B cell (primary cell): ENCODE measurements at regions not wholly inside any gene's neighbourhood (a gene's known extent, or its start where the extent isn't known, plus 50 kb on each side); places are given as distances from the start of the nearest gene placed in this dataset.
"Not testable (repeated sequence)": the region's sequence is repeated elsewhere in the genome, so short reads cannot be mapped to it uniquely, and the experiment has no call there.

Experiments
- ATAC-seq: fragments of 200-7000 bp; cut with Tn5 transposase; one replicate; pipeline ENCODE4 v1.10.0; 2021; ENCODE audit warnings: low read depth, mild to moderate bottlenecking, moderate number of reproducible peaks, moderate library complexity
- CTCF ChIA-PET: fragments of 350-600 bp; sonication (Branson Sonifier 250); formaldehyde crosslinking; loops from one replicate; lab custom pipeline; 2021; ENCODE audit warnings: antibody characterized with exemption, inconsistent platforms; lab: Charles Lee
- POLR2A ChIA-PET: fragments of 350-600 bp; sonication (Branson Sonifier 250); formaldehyde crosslinking; loops from one replicate; lab custom pipeline; 2021; ENCODE audit warnings: antibody characterized with exemption; lab: Charles Lee
- DNase-seq: peaks from one replicate; pipeline ENCODE4 v3.0.0; 2013
- H2AFZ ChIP-seq: 2 replicates; pipeline ENCODE4 v1.6.1; 2012; ENCODE audit warnings: mild to moderate bottlenecking, low read depth, low read length; ENCODE audit not compliant: insufficient read depth, poor library complexity, severe bottlenecking
- H3K27ac ChIP-seq, 2 donors: 1 replicate in 1 of 2; 2 replicates in 1 of 2; pipeline ENCODE4 v1.5.1; 2012 to 2013; ENCODE audit warnings: low read length in 2 of 2, mild to moderate bottlenecking in 2 of 2, moderate library complexity in 1 of 2
- H3K27me3 ChIP-seq, 4 experiments: fragments of 200-600 bp in 1 of 4; sonication (generic) in 1 of 4; replicated peaks in 1 of 4; 1 replicate in 2 of 4; 2 replicates in 2 of 4; pipeline versions ENCODE4 v1.6.1 to v1.7.0; 2013 to 2016; ENCODE audit warnings: low read length in 3 of 4, mild to moderate bottlenecking in 2 of 4, mixed read lengths in 1 of 4, moderate library complexity in 1 of 4; ENCODE audit not compliant: insufficient read depth in 4 of 4, control insufficient read depth in 3 of 4; ENCODE audit errors: control extremely low read depth in 1 of 4
- H3K36me3 ChIP-seq, 2 experiments: replicated peaks in 1 of 2; 1 replicate in 1 of 2; 2 replicates in 1 of 2; pipeline versions ENCODE4 v1.6.1 to v1.7.1; 2013; ENCODE audit warnings: low read length in 1 of 2; ENCODE audit not compliant: insufficient read depth in 2 of 2, control insufficient read depth in 1 of 2; ENCODE audit errors: control extremely low read depth in 1 of 2, extremely low read depth in 1 of 2
- H3K4me1 ChIP-seq, 2 donors: fragments of 200-600 bp in 1 of 2; sonication (generic) in 1 of 2; 1 replicate in 1 of 2; 2 replicates in 1 of 2; pipeline versions ENCODE4 v1.5.1 to v1.6.1; 2013 to 2017; ENCODE audit warnings: low read length in 2 of 2; ENCODE audit not compliant: control insufficient read depth in 2 of 2, insufficient read depth in 2 of 2
- H3K4me2 ChIP-seq: replicated peaks from 2 replicates; pipeline ENCODE3; 2012; ENCODE audit warnings: mild to moderate bottlenecking, low read depth, low read length; ENCODE audit not compliant: poor library complexity, severe bottlenecking
- H3K4me3 ChIP-seq, 5 experiments: fragments of 200-600 bp in 1 of 5; sonication (generic) in 1 of 5; 1 replicate in 3 of 5; 2 replicates in 2 of 5; pipeline versions ENCODE4 v1.5.1 to v1.7.0; 2011 to 2016; ENCODE audit warnings: low read length in 4 of 5, mild to moderate bottlenecking in 4 of 5, low read depth in 2 of 5, control low read depth in 1 of 5, moderate library complexity in 1 of 5; ENCODE audit not compliant: insufficient read depth in 1 of 5; ENCODE audit errors: control extremely low read depth in 1 of 5, extremely low read depth in 1 of 5
- H3K79me2 ChIP-seq: fragments of 200-600 bp; sonication (generic); one replicate; pipeline ENCODE4 v1.6.0; 2016; ENCODE audit warnings: low read length; ENCODE audit not compliant: control insufficient read depth, insufficient read depth
- H3K9ac ChIP-seq: fragments of 200-600 bp; sonication (generic); 2 replicates; pipeline ENCODE4 v1.6.1; 2017; ENCODE audit warnings: mild to moderate bottlenecking, low read length, moderate library complexity
- H3K9me3 ChIP-seq, 3 donors: one replicate each; pipeline versions ENCODE4 v1.6.1 to v1.7.1; 2013; ENCODE audit warnings: low read length in 2 of 3; ENCODE audit not compliant: control insufficient read depth in 2 of 3, insufficient read depth in 1 of 3; ENCODE audit errors: control extremely low read depth in 1 of 3
- H4K20me1 ChIP-seq: 2 replicates; pipeline ENCODE4 v1.6.0; 2012; ENCODE audit warnings: mild to moderate bottlenecking, low read length; ENCODE audit not compliant: insufficient read depth, control insufficient read depth, poor library complexity, severe bottlenecking
- H3K27ac Mint-ChIP-seq: one replicate; pipeline ENCODE4 v1.8.0; 2021; ENCODE audit warnings: mixed read lengths
- H3K27me3 Mint-ChIP-seq: one replicate; pipeline ENCODE4 v1.8.0; 2021; ENCODE audit warnings: mixed read lengths
- H3K4me1 Mint-ChIP-seq: one replicate; pipeline ENCODE4 v1.8.0; 2021; ENCODE audit warnings: mixed read lengths
- H3K4me3 Mint-ChIP-seq: one replicate; pipeline ENCODE4 v1.8.0; 2021; ENCODE audit warnings: mixed read lengths
- H3K9me3 Mint-ChIP-seq: one replicate; pipeline ENCODE4 v1.8.0; 2022; ENCODE audit warnings: mixed read lengths; ENCODE audit not compliant: insufficient read depth
- EZH2 ChIP-seq: IDR thresholded peaks from 2 replicates; pipeline ENCODE4 v1.6.1; 2012; ENCODE audit warnings: borderline replicate concordance, low read depth, mild to moderate bottlenecking, moderate library complexity, low read length; ENCODE audit not compliant: insufficient read depth, poor library complexity, severe bottlenecking
- WGBS: methylation state at CpG from one replicate; pipeline ENCODE4 v1.1.5; 2013; ENCODE audit warnings: missing lambda C conversion rate; ENCODE audit not compliant: insufficient coverage; 5-methylcytosine and 5-hydroxymethylcytosine counted together
- intact Hi-C: fragments of 100-400 bp; cut with micrococcal nuclease; formaldehyde crosslinking; loops from one replicate; pipeline ENCODE4 v1.10.0; 2022
- TF ChIP-seq, protein P1 (sequence below): fragments of 200-600 bp; IDR thresholded peaks from one replicate; pipeline ENCODE4 v1.8.0; 2022; ENCODE audit warnings: antibody characterized with exemption, mild to moderate bottlenecking

DNA sequence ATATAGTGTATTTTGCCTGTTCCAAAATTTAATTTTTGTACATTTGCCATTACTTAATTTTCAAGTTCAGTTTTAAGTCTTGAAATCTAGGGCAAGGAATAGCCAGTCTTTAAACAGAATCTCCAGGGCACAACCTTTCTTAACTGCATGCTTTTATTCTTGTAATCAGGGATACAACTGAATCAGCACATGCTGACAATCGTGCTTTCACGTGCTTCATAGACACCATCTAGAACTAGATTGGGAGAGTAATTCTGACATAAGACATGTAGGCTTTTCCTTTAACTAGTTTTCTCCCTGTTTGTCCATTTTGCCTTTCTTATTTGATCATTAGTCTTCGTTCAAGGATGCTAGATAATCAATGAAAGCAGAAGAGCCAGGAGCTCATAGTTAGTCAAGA lies 650.4 kb upstream of the CADM2 start:
- Histone ChIP-seq H4K20me1 (no peaks in the 10 kb centered on the region), H3K4me1 (no peaks in the 10 kb centered on the region), H3K36me3 (no peaks in the 10 kb centered on the region), H3K9ac (no peak overlapping the region), H3K27ac (no peak overlapping the region), H3K4me3 (no peak overlapping the region), H3K79me2 (no peaks in the 10 kb centered on the region), H3K9me3 (peaks cover 0 to 4% (median 0%) of the 10 kb centered on the region in 3 donors), H2AFZ (no peak overlapping the region), H3K4me2 (no peak overlapping the region), H3K27me3 (no peaks in the 10 kb centered on the region)
- H3K4me3 Mint-ChIP-seq = no peak overlapping the region
- intact Hi-C loops = no loop called here
- WGBS = no CpG with 5 or more reads among the region's 3 CpGs
- CTCF ChIA-PET = no interaction called here
- DNase-seq (no peak), ATAC-seq (no peak)
- no peaks in the 10 kb centered on the region for H3K9me3 Mint-ChIP-seq
- POLR2A ChIA-PET = no interaction called here
- H3K27me3 Mint-ChIP-seq = no peaks in the 10 kb centered on the region
- TF ChIP-seq, protein P1, sequence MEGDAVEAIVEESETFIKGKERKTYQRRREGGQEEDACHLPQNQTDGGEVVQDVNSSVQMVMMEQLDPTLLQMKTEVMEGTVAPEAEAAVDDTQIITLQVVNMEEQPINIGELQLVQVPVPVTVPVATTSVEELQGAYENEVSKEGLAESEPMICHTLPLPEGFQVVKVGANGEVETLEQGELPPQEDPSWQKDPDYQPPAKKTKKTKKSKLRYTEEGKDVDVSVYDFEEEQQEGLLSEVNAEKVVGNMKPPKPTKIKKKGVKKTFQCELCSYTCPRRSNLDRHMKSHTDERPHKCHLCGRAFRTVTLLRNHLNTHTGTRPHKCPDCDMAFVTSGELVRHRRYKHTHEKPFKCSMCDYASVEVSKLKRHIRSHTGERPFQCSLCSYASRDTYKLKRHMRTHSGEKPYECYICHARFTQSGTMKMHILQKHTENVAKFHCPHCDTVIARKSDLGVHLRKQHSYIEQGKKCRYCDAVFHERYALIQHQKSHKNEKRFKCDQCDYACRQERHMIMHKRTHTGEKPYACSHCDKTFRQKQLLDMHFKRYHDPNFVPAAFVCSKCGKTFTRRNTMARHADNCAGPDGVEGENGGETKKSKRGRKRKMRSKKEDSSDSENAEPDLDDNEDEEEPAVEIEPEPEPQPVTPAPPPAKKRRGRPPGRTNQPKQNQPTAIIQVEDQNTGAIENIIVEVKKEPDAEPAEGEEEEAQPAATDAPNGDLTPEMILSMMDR = no peak
- no peak for TF ChIP-seq EZH2
- H3K27ac Mint-ChIP-seq = no peak overlapping the region
- H3K4me1 Mint-ChIP-seq = no peaks in the 10 kb centered on the region

- no peak overlapping the region for H3K9ac ChIP-seq
- no peak overlapping the region for H3K4me3 ChIP-seq
- ChIA-PET CTCF (no interaction called here), POLR2A (no interaction called here)
- H3K36me3 ChIP-seq = no peaks in the 10 kb centered on the region
- H3K9me3 ChIP-seq = no peaks in the 10 kb centered on the region
- no peaks in the 10 kb centered on the region for H3K27me3 ChIP-seq
- Mint-ChIP-seq H3K27ac (no peak overlapping the region), H3K9me3 (no peaks in the 10 kb centered on the region), H3K27me3 (no peaks in the 10 kb centered on the region), H3K4me1 (no peaks in the 10 kb centered on the region), H3K4me3 (no peak overlapping the region)
- intact Hi-C loops = no loop called here
- H3K4me1 ChIP-seq = no peaks in the 10 kb centered on the region
- H4K20me1 ChIP-seq = no peaks in the 10 kb centered on the region
- ATAC-seq (no peak), DNase-seq (no peak)
- no peaks in the 10 kb centered on the region for H3K79me2 ChIP-seq
- no peak overlapping the region for H3K4me2 ChIP-seq
- no peak overlapping the region for H2AFZ ChIP-seq
- no CpG with 5 or more reads among the region's 2 CpGs for WGBS
- TF ChIP-seq, protein P1 = no peak
- TF ChIP-seq EZH2 = no peak
- H3K27ac ChIP-seq = no peak overlapping the region
Observed at GRCh38 chr3:84318273-84318809, 640.4 kb upstream of the CADM2 start.

- ATAC-seq, H3K4me3 ChIP-seq, H3K9ac ChIP-seq, H3K4me1 ChIP-seq, H3K4me2 ChIP-seq, CTCF ChIA-PET, H3K79me2 ChIP-seq, H3K9me3 ChIP-seq, H3K27ac ChIP-seq, H3K4me3 Mint-ChIP-seq, H3K27me3 ChIP-seq, H3K9me3 Mint-ChIP-seq, POLR2A ChIA-PET, H3K36me3 ChIP-seq, intact Hi-C loops, H4K20me1 ChIP-seq, H3K4me1 Mint-ChIP-seq, DNase-seq, H3K27ac Mint-ChIP-seq, H3K27me3 Mint-ChIP-seq, H2AFZ ChIP-seq: not testable (repeated sequence)
- 78% methylated on average over 3 of the region's 9 CpGs for WGBS
Observed at GRCh38 chr3:84365563-84366278, 593.1 kb upstream of the CADM2 start.
